SK-N-MC (cell line): ENCODE measurements at regions not wholly inside any gene's neighbourhood (a gene's known extent, or its start where the extent isn't known, plus 50 kb on each side); places are given as distances from the start of the nearest gene placed in this dataset.

ENCODE experiments used
- EZH2 ChIP-seq: fragments of 200-600 bp; sonication (generic); IDR thresholded peaks from one replicate; pipeline ENCODE4 v1.6.1; 2017; ENCODE audit warnings: antibody characterized with exemption
- FOXP2 ChIP-seq: optimal IDR thresholded peaks from 2 replicates; pipeline ENCODE3; 2011; ENCODE audit warnings: mild to moderate bottlenecking, moderate library complexity; ENCODE audit not compliant: insufficient read depth; ENCODE audit errors: extremely low read length, control extremely low read depth
- POLR2AphosphoS5 ChIP-seq: IDR thresholded peaks from 2 replicates; pipeline ENCODE4 v1.6.1; 2012; ENCODE audit warnings: mild to moderate bottlenecking, low read depth, low read length, borderline replicate concordance

DNA sequence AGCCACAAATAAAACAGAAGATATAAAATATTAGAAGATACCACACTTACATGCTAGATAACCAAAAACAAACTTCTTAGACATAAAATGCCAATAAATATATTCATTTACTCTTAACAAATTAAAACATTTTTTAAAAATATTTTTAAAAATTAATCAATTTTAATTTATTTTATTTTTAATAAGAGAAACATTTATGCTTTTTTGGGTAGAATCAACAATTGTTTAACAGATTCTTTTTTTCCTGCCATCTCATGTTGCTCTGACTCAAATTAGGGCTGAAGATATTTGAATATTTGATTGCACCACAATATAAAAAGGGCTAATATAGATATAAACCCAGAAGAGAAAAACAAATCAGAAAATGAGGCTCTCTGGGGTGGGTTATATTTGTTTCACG lies 172.6 kb downstream of the GOLGA6L6 start:
- TF ChIP-seq POLR2AphosphoS5 = no peak
- TF ChIP-seq EZH2 = no peak
- no peak for TF ChIP-seq FOXP2
